ENCODE measurements at regions not wholly inside any gene's neighbourhood (a gene's known extent, or its start where the extent isn't known, plus 50 kb on each side); places are given as distances from the start of the nearest gene placed in this dataset.

DNA sequence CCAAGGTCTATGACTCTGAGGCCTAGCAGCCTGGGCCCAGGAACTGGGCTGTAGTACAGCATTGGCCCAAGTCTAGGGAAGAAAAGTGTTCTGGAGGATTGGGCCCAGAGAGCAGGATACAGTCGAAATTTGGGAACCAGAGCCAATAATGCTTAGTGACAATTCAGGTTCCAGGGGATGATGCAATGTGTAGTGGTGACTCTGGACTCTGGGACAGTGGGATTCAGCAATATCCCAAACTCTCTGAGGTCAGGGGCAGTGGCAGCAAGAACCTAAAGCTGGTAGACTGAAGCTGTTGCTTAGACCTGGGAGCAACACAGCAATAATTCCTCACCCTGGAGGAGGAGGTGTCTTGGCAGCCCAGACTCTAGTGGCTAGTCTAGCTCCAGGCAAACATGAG is 545.5 kb upstream of the ARGLU1 start:
- no peak for DNase-seq (ENCODE audit: low spot score)

- DNase-seq (ENCODE audit: low spot score) = no peak
Observed at GRCh38 chr13:107111248-107111647, 543.3 kb upstream of the ARGLU1 start.

DNA sequence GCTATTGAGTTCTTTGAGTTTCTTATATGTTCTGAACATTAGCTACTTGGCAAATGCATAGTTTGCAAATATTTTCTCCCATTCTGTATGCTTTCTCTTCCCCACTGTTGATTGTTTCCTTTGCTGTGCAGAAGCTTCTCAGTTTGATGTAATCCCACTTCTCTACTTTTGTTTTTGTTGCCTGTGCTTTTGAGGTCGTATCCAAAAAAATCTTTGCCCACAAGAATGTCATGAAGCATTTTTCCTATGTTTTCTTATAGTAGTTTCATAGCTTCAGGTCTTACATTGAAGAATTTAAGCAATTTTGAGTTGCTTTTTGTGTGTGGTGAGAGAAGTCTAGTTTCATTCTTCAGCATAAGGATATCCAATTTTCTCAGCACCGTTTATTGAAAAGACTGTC is 536.7 kb upstream of the ARGLU1 start:
- DNase-seq (ENCODE audit: low spot score) = no peak

DNA sequence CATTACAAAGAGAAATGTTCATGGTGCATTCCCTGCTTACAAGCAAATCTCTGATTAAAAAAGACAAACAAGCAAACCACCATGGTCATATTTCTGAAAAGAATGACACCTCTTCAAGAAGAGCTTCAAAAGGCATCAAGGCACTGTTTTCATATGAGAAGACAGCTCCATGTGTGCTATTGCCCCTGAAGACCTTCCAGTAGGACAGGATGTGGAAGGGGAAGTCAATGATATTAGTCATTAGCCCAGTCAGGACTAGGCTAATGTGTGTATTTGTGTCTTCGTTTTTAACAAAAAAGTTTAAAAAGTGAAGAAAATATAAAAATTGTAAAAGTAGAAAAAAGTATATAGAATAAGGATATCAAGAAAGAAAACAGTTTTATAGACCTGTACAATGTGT is 534.7 kb upstream of the ARGLU1 start:
- DNase-seq (ENCODE audit: low spot score) = no peak

DNA sequence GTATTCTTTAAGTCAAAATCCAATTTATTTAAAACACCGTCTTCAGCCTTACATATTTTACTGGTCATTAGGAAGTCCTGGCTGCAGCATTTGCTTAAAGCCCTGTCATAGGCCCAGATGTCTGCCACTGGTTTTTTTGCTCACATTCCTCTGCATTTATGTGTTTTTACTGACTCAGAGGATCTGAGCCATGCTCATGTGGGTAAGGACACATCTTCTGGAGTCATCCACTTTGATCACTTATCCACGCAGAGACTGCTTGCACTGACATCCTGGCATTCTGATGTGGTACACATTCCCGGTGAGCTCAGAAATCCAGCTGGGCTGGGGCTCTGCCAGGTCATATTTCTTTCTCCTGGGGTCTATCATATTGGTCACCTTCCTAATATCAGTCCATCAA is 531.7 kb upstream of the ARGLU1 start:
- no peak for DNase-seq (ENCODE audit: low spot score)

DNA sequence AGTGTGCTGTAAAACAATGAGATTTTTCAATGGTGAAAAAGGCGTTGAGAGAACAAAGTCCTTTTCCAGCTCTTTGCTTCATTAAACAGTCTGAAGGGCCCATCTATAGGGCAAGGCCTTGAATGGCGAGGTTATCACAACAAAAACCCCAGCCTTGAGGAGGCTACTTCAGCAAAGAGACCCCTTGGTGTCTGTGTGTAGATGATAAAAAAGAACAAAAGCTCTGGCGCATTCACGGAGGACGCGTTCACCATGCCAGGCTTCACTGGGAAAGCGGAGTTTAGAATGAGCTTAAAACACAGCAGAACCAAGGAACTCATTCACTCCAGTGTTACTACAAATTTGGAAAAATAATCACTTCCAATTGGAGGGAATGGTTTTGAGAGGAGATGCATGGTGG is 530.0 kb upstream of the ARGLU1 start:
- no peak for DNase-seq (ENCODE audit: low spot score)

- no peak for DNase-seq (ENCODE audit: low spot score)
Observed at GRCh38 chr13:107095876-107096275, 527.9 kb upstream of the ARGLU1 start.

DNA sequence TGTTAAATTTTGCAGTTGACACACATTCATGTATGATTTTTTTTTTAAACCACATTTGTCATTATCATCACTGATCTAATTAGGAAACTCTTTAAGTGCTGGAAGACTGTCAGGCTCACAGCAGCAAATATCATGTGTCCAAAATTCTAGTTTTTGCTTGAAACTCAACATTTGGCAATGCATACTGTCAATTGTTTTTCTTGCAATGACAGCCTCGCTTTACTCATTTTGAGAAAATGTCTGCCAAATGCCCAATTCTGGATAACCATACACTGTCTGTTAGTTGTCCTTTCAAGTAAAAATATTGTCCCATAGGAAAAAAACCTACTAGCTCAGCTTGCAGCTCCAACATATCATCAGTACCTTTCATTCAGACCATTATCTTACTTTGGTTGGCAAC is 523.9 kb upstream of the ARGLU1 start:
- no peak for DNase-seq (ENCODE audit: low spot score)

DNA sequence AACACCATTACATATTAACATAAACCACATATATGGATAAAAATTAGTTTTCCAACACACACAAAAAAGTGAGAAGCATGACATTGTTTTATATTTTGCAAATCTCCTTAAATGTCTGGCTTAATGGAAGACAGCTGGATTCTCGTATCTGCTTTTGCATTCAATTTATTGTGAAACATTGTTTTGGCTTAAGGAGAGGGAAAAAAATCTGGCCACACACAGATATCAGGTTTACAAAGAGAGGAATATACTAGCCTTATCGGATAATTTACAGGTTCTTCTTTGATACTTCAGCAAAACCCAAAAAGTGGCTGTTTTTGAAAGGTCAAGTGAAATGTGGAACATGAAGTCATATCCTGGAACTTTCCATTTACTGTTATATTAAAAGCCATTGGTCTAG is 523.5 kb upstream of the ARGLU1 start:
- DNase-seq (ENCODE audit: low spot score) = no peak

- DNase-seq (ENCODE audit: low spot score) = no peak
Observed at GRCh38 chr13:107088061-107088460, 520.1 kb upstream of the ARGLU1 start.

DNA sequence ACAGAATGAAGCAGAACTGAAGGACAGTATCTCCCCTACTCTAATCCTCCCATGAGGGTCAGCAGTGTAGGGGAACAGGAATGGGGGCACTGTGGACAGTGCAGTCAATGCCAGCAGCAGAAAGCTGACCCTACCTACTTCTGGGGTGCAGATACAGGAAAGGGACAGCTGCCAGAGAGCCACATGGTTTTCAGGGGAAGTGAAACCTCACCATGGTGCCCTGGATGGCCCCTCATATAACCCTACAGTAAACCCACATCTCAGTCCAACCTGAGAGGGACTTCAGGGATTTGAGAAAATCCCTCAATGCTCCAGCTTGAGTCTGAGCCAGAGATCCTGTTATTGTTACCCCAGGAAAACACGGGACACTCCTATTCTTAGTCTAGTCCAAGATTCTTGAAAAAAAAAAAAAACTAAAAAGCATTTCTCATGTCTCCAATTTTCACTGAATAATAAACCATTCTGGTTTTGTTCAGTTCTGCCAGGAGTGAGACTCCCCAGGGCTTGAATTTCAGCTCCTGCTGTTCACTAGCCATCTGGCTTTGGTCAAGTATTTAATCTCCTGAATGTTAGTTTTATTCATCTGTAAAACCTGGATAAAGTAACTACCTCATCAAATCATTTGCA is 511.6 kb upstream of the ARGLU1 start:
- no peak for DNase-seq (ENCODE audit: low spot score)

DNA sequence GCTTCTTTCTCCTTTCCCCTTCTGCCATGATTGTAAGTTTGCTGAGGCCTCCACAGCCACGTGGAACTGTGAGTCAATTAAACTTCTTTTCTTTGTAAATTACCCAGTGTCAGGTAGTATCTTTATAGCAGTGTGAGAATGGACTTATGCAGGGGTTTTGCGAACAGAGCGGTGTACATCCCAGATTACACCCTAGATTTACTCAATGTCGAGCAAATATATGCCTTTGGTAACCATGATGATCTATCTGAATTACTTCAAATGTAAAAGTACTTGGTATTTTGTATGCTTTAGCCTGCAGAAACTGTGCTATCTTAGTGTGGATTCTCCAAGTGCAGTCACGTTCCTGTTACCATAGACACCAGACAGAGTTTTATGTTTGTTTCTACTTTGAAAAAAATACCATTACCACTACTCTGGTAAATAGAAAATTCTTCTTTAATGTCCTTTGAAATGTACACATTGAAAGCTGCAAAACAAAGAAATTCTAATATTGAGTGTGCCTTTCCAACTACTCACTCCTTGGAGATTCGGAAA is 510.4 kb upstream of the ARGLU1 start:
- no peak for DNase-seq (ENCODE audit: low spot score)

- no peak for DNase-seq (ENCODE audit: low spot score)
Observed at GRCh38 chr13:107076801-107077200, 508.9 kb upstream of the ARGLU1 start.

DNA sequence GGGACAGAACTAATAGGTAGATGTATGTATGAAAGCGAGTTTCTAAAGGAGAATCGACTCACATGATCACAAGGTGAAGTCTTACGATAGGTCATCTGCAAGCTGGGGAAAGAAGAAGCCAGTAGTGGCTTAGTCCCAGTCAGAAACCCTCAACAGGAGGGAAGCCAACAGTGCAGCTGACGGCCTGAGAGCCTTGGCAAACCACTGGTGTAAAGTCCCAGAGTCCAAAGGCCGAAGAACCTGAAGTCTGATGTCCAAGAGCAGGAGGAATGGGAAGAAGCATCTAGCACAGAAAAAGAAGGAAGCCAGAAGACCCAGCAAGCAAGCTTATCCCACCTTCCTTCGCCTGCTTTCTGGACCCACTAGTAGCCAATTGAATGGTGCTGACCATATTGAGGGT is 507.6 kb upstream of the ARGLU1 start:
- DNase-seq (ENCODE audit: low spot score) = no peak

GRCh38 chr13:107070792-107071191 is 502.9 kb upstream of the ARGLU1 start:
- DNase-seq (ENCODE audit: low spot score) = no peak

- DNase-seq (ENCODE audit: low spot score) = no peak
Observed at GRCh38 chr13:107069108-107069776, 501.3 kb upstream of the ARGLU1 start.

DNA sequence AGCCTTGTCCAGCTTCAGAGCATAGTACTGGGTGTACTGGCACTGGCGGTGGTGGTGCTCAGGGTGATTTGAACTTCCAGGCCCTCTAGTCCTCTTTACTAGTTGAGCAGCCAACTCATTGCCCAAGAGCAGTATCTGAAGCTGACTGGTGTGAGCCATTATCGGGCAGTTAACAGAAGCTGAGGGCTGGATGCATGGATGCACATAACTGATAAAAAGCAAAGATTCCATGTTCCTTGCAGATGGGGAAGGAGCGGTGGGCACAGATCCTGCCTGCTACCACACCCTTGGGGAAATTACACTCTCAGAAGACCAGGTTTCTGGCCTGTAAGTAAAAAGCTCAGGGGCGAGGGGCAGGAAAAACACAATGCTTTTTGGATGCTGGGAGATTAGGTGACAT is 499.4 kb upstream of the ARGLU1 start:
- DNase-seq (ENCODE audit: low spot score) = no peak

DNA sequence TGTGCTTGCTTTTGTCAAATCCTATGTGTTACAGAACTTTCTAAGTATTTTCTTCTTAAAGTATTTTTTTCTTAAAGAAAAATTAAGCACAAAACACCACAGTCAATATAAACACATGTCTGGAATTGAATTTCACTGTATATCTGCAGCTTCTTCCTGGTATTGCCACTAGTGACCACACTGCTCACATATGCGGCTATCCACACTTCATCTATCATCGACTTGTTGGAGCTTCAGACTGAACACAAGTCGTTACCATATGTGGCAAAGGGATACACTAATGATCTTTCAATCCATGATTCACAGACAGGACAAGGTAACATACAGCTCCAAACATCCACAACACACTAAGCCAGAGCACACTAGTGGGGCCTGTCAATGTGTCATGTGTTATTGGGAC is 498.4 kb upstream of the ARGLU1 start:
- DNase-seq (ENCODE audit: low spot score) = no peak

DNA sequence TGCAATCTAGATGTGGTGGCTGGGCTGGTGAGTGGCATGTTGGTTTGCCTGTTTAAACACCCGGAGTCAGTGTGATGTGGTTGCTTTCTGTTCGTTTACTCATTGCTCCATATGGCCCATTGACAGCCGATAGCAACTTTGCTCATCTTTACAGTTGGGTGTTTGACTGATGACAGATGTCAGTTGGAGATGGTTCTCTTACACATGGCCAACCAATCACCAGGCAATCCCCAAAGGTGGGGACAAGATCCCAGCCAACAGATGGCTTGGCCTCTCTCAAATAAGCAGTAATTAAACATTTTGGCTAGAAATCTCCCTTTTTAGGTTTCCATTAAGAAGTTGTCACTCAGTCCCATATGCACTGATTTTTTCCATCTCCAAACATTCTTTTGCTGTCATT is 497.1 kb upstream of the ARGLU1 start:
- no peak for DNase-seq (ENCODE audit: low spot score)

DNA sequence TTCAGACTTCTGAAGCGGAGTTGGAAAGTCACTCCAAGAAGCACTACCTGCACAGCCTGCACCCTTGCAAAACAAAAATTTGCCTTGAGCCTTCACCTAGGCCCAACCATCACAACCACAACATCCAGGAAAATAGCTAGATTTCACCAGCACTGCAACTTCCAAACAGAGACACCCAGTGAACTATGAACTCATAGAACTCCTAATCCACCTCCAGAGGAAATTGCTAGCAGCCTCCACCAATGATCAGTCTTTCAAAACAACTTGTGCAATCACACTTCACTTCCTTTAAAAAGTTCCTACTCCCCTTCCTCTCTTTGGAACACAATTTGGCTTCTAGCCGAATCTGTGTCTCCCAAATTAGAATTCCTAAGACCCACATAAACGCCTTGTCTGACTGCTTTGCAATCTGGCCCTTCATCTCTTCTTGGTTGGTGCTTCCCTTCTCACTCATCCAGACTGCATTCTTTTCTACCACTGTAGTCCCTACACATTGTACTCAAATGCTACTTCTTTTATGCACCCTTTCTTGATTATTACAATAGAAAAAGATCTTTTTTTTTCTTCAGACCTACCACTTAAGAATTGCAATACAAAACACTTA is 489.2 kb upstream of the ARGLU1 start:
- DNase-seq (ENCODE audit: low spot score) = no peak

DNA sequence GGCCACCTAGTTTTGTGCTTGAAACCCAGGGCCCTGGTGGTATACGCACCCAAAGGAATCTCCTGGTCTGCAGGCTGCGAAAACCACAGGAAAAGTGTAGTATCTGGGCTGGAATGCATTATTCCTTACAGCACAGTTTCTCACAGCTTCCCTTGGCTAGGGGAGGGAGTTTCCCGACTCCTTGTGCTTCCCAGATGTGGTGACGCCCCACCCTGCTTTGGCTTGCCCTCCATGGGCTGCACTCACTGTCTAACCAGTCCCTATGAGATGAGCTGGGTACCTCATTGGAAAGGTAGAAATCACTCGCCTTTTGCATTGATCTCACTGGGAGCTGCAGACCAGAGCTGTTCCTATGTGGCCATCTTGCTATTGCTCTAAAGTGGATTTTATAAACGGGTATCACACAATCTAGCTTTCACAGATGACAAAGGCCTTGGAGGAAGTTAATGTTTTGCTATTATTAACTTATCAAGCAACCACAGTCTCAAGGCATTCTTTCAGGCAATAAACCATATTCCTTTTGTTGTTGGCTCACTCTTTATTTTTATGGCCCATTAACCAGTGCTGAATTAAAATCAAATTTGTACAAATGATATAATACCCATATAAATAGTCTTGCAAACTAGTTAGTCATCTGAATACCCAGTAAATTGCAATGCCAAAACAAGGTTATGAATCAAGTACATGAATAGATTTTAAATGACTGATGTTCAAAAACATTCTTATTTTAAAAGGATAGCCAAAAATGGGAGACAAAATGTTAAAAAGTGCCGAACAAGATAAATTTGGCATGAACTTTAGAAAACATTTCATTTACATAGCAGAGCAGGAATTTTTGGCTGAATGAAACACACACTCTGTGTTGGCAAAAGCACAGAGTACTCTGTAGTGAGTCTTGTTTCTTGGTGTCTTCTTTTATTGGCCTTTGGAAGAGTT is 475.4 kb upstream of the ARGLU1 start:
- no peak for DNase-seq (ENCODE audit: low spot score)

GRCh38 chr13:107035778-107036177 is 467.8 kb upstream of the ARGLU1 start:
- no peak for DNase-seq (ENCODE audit: low spot score)

Data from Ammon's horn (tissue), 1 donor.